LNCaP clone FGC (cell line): ENCODE measurements at regions not wholly inside any gene's neighbourhood (a gene's known extent, or its start where the extent isn't known, plus 50 kb on each side); places are given as distances from the start of the nearest gene placed in this dataset.

Experiments used
- DNase-seq: peaks from one replicate; pipeline ENCODE4 v3.0.0-alpha.2; 2011; ENCODE audit warnings: low read depth
- H3K4me3 ChIP-seq: 2 replicates; pipeline ENCODE4 v1.5.1; 2011; ENCODE audit warnings: mild to moderate bottlenecking, low read depth, low read length, control low read depth
- TF ChIP-seq, protein P1 (sequence below): IDR thresholded peaks from 2 replicates; pipeline ENCODE4 v1.5.1; 2012; ENCODE audit warnings: mild to moderate bottlenecking; ENCODE audit not compliant: control insufficient read depth, insufficient read depth; ENCODE audit errors: extremely low read depth

DNA sequence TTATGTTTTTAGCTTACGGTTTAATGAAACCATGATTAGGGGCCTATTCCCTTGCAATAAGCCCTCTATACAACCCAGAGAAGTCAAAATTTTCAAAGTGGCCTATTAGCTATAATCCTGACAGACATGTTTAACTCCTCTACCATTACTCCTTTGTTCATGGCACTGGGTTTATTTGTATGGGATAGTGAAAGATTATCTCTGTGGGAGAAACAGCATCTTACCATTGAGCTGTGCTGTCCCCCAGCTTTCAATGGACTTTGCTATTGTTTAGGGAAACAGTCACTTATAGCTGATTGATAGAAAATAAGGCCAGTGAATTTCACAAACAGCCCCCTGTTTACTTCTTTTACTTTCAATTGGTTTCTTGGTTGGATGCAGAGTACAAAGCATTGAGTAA lies 675.2 kb upstream of the GCFC2 start:
- H3K4me3 ChIP-seq, result no peak overlapping the region
- no peak for DNase-seq
- TF ChIP-seq, protein P1, sequence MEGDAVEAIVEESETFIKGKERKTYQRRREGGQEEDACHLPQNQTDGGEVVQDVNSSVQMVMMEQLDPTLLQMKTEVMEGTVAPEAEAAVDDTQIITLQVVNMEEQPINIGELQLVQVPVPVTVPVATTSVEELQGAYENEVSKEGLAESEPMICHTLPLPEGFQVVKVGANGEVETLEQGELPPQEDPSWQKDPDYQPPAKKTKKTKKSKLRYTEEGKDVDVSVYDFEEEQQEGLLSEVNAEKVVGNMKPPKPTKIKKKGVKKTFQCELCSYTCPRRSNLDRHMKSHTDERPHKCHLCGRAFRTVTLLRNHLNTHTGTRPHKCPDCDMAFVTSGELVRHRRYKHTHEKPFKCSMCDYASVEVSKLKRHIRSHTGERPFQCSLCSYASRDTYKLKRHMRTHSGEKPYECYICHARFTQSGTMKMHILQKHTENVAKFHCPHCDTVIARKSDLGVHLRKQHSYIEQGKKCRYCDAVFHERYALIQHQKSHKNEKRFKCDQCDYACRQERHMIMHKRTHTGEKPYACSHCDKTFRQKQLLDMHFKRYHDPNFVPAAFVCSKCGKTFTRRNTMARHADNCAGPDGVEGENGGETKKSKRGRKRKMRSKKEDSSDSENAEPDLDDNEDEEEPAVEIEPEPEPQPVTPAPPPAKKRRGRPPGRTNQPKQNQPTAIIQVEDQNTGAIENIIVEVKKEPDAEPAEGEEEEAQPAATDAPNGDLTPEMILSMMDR, result no peak

DNA sequence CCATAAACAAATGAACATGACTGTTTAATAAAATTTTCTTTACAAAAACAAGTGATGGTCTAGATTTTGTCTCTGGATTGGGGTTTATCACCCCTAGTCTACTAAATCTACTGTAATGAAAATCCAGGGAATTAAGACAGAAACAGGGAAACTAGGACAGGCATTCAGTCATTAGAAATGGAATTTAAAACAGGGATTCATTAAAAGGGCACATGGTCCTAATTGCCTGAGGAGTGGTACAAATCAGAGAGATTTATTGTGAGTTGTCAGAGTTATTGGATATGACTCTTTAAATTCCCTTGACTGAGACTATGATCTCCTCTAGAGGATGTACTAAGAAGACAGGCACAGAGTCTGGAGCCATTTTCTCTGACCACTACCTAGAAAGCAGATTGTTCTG lies 670.9 kb upstream of the GCFC2 start:
- H3K4me3 ChIP-seq, result no peak overlapping the region
- no peak for DNase-seq
- TF ChIP-seq, protein P1, result no peak

DNA sequence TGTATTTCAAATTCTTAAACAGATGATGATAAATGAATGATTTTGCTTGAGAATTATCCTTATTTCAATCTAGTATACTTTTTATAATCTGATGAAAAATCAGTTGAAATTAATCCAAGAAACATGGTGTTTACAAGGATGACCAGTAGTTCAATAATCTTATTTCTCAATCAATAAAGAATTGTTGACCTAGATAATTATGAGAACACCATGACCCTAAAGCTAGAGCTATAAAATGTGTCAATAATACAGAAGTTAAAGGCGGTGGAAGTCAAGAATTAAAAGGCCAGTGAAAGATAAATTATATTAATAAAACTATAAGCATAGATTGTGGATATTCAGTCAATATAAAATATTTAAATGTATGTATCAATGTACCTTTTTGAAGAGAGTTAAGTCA lies 667.4 kb upstream of the GCFC2 start:
- H3K4me3 ChIP-seq, result no peak overlapping the region
- TF ChIP-seq, protein P1, result no peak
- peak; percentile 72 for DNase-seq

DNA sequence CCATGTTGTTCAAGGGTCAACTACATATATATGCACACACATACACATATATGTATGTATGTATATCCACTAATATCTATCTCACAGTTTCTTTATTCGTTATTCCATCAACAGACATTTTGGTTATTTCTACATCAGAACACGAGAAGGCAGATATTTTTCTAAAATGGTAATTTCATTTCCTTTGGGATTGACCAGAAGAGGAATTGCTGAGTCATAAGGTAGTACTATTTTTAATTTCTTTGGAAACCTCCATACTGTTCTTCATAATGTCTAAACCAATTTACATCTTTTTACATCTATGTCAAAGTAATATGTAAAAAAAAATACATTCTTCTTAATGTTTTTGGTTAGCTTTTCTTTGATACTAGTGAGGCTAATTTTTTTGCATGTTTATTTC lies 630.7 kb upstream of the GCFC2 start:
- TF ChIP-seq, protein P1, result no peak
- no peak overlapping the region for H3K4me3 ChIP-seq
- no peak for DNase-seq

DNA sequence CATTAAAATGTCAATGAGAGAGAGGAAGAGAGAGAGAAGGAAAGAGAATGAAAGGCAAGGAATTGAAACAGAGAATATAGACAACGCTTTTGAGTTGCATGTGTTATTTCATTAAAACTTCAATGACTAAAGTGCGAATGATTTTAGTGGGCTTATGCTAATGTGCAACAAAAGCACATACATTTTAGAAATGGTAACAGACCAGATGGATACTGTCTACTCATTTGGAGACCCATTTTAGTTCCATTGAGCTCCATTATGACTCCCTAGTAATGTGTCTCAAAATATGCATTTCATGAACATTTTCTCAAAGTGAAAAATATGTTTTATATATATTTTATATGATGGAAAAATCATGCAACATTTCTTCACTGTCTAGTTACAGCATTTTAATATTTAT lies 622.2 kb upstream of the GCFC2 start:
- TF ChIP-seq, protein P1, result no peak
- DNase-seq, result no peak
- H3K4me3 ChIP-seq, result no peak overlapping the region

DNA sequence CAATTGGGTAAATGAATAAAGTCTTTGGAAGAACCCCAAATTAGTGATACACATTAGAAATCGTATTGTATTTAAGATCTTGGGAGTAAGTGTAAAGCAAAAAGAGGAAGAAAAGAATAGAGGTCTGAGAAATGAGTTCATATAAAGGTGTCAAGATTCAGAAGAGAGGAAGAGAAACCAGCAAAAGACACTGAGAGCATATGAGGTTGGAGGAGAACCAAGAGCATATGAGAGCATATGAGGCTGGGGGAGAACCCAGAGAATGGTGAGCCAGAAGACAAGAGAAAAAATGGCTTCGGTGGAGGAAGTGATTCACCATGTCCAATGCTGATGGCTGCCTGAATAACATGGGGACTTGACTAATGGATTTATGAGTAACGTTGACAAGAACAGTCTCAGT lies 620.1 kb upstream of the GCFC2 start:
- TF ChIP-seq, protein P1, result no peak

DNA sequence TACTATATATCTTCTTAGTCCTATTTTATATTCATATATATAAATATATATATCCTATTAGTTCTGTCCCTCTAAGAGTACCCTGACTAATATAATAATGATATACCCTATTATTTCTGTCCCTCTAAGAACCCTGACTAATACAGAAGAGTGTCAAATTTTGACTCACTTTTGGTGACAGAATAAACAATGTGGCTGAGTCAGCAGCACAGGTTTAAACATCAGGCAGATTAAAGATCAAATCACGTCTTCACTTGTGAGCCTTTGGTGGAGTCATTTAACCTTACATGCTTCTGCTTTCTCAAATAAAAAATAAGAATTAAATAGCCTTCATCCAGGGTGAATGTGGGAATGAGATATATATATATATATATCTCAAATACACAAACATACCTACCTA lies 615.9 kb upstream of the GCFC2 start:
- no peak overlapping the region for H3K4me3 ChIP-seq
- TF ChIP-seq, protein P1, result no peak
- DNase-seq, result no peak

More for the DNA sequence above, 620.1 kb upstream of the GCFC2 start:
- no peak overlapping the region for H3K4me3 ChIP-seq
- no peak for DNase-seq
